GM13977 (cell line): ENCODE measurements at regions not wholly inside any gene's neighbourhood (a gene's known extent, or its start where the extent isn't known, plus 50 kb on each side); places are given as distances from the start of the nearest gene placed in this dataset.

ENCODE experiments used
- DNase-seq: peaks from one replicate; pipeline ENCODE4 v3.0.0; 2012; ENCODE audit warnings: low spot score
- in situ Hi-C: fragments of 300-500 bp; cut with MboI; formaldehyde crosslinking; loops from one replicate; pipeline ENCODE4 v1.12.0; 2022; ENCODE audit warnings: low sequenced_read_pairs, low pct_unique_long_range_greater_than_20kb, mixed read lengths, inconsistent platforms; ENCODE audit not compliant: unreplicated experiment
- TF ChIP-seq, protein P1 (sequence below): IDR thresholded peaks from 2 replicates; pipeline ENCODE4 v1.5.1; 2012; ENCODE audit warnings: mild to moderate bottlenecking, control low read depth; ENCODE audit not compliant: insufficient read depth; ENCODE audit errors: extremely low read depth, missing control alignments

- TF ChIP-seq, protein P1, sequence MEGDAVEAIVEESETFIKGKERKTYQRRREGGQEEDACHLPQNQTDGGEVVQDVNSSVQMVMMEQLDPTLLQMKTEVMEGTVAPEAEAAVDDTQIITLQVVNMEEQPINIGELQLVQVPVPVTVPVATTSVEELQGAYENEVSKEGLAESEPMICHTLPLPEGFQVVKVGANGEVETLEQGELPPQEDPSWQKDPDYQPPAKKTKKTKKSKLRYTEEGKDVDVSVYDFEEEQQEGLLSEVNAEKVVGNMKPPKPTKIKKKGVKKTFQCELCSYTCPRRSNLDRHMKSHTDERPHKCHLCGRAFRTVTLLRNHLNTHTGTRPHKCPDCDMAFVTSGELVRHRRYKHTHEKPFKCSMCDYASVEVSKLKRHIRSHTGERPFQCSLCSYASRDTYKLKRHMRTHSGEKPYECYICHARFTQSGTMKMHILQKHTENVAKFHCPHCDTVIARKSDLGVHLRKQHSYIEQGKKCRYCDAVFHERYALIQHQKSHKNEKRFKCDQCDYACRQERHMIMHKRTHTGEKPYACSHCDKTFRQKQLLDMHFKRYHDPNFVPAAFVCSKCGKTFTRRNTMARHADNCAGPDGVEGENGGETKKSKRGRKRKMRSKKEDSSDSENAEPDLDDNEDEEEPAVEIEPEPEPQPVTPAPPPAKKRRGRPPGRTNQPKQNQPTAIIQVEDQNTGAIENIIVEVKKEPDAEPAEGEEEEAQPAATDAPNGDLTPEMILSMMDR = no peak
- in situ Hi-C loops = no loop called here
- DNase-seq = no peak
Observed at GRCh38 chr7:85823396-85824080, 636.7 kb upstream of the SEMA3D start.

DNA sequence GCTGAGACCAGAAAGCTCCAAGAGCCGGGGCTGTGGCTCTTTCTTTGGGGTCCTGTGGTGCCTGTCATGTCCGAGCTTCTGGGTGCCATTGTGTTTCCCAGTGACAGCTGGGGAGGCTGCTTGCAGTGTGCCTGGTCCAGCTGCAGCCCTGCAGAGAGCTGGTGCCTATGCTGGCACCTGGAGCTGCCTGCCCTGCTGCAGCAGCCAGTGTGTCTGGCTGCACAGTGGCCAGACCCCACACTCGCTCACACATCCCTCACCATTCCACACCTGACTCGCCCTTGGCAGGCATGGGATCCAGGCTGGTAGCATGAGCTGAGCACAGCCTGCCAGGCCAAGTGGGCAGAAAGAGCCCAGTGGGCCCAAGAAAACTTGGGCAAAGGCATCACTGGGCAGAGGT, 635.1 kb upstream of the SEMA3D start:
- no peak for DNase-seq
- TF ChIP-seq, protein P1 = no peak
- in situ Hi-C loops = no loop called here

DNA sequence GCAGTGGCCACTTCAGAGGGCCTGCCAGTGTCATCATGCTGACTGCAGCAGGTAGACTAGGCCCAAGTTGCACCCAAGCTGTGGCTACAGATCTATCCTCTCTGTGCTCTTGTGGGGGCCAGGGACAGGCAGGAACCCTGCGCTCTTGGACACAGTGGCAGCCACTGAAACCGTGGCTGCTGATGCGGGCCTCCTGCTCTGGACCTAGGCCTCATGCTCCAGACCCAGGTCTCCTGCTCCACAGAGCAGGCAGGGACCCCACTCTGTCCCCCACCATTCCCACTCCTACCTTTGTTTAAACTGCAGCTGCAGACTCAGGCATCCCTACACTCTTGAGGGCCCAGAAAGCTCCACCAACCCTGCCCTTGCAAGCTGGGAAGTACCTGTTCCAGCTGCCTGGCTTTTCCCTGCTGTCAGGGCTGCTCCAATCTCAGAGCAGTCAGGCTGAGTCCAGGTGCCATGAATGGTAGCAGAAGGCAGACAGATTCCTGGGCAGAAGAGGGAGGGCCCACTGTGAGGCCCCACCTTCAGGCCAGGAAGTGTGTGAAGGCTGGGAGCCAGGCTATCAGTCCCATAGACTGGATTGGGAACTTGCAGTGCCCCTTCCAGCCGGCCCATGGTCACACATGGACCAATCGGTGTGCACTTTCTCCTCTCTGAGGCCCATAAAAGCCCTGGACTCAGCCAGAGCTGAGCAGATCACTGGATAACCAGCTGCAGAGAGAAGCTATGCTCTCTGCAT, 634.0 kb upstream of the SEMA3D start:
- in situ Hi-C loops = no loop called here
- TF ChIP-seq, protein P1 = no peak
- no peak for DNase-seq

GRCh38 chr7:85815526-85815925, 628.7 kb upstream of the SEMA3D start:
- in situ Hi-C loops = no loop called here
- TF ChIP-seq, protein P1 = no peak
- no peak for DNase-seq

DNA sequence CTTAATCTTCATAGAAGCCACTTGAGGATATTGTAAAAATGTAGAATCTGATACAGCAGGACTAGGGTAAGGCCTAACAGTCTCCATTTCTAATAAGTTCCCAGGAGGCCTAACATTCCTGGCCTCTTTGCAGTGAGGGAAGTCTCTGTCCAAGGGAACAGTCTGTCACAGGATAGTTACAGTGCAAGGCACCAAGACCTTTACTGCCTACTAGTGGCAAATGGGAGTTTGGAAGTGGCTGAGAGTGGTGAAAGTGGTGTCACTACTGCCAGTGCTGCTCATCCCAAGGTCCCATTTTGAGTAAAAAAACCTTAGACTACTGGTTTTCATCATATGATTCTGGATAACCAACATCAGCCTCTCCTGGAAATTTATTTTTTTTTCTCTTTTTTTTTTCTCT, 619.5 kb upstream of the SEMA3D start:
- TF ChIP-seq, protein P1 = no peak
- in situ Hi-C loops = no loop called here

GRCh38 chr7:85805656-85806055, 618.8 kb upstream of the SEMA3D start:
- TF ChIP-seq, protein P1 = no peak
- no peak for DNase-seq
- in situ Hi-C loops = no loop called here

More for the DNA sequence above, 619.5 kb upstream of the SEMA3D start:
- no peak for DNase-seq
